Activated B cell treated with CpG ODN at 0.5 μM for 24 hours (primary cell): ENCODE measurements at regions not wholly inside any gene's neighbourhood (a gene's known extent, or its start where the extent isn't known, plus 50 kb on each side); places are given as distances from the start of the nearest gene placed in this dataset.

ENCODE experiments used
- ATAC-seq: fragments of 200-7000 bp; cut with Tn5 transposase; one replicate; pipeline ENCODE4 v1.10.0; 2021; ENCODE audit warnings: low read depth, mild to moderate bottlenecking, moderate library complexity
- CTCF ChIA-PET: fragments of 350-600 bp; sonication (Branson Sonifier 250); formaldehyde crosslinking; loops from one replicate; lab custom pipeline; 2021; ENCODE audit warnings: antibody characterized with exemption; lab: Charles Lee
- POLR2A ChIA-PET: fragments of 350-600 bp; sonication (Branson Sonifier 250); formaldehyde crosslinking; loops from one replicate; lab custom pipeline; 2021; ENCODE audit warnings: antibody characterized with exemption; lab: Charles Lee
- DNase-seq: peaks from one replicate; pipeline ENCODE4 v3.0.0; 2022
- H3K27ac Mint-ChIP-seq: one replicate; pipeline ENCODE4 v1.8.0; 2020; ENCODE audit warnings: mixed read lengths
- H3K27me3 Mint-ChIP-seq: one replicate; pipeline ENCODE4 v1.8.0; 2021; ENCODE audit warnings: mixed read lengths
- H3K36me3 Mint-ChIP-seq: one replicate; pipeline ENCODE4 v1.8.0; 2021; ENCODE audit warnings: low read depth, mixed read lengths
- H3K4me1 Mint-ChIP-seq: one replicate; pipeline ENCODE4 v1.8.0; 2021; ENCODE audit warnings: mixed read lengths
- H3K4me3 Mint-ChIP-seq: one replicate; pipeline ENCODE4 v1.8.0; 2020; ENCODE audit warnings: mild to moderate bottlenecking, mixed read lengths
- H3K9me3 Mint-ChIP-seq: one replicate; pipeline ENCODE4 v1.8.0; 2020; ENCODE audit warnings: mixed read lengths
- intact Hi-C: fragments of 100-400 bp; cut with micrococcal nuclease; formaldehyde crosslinking; loops from one replicate; pipeline ENCODE4 v1.15.1; 2024
- TF ChIP-seq, protein P1 (sequence below): fragments of 200-600 bp; IDR thresholded peaks from one replicate; pipeline ENCODE4 v1.8.0; 2022; ENCODE audit warnings: antibody characterized with exemption, mild to moderate bottlenecking

DNA sequence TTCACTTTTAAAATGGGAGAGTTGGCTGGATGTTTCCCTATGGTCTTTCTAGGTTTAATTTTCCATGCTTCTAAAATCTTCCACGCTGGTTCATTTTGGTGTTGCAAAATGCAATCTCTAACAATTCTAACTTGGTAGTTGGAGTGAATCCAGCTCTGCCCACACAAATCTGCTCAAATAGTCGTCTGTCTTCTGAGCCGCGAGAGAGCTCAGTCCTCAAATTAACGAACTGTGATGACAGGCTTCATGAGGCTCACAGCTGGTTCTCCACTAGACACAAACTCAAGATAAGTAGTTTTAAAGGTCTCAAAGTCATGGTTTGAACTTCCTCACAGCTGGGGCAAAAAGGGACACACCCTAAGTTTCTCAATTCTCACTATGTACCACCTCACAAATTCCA is 178.6 kb upstream of the LYSMD4 start:
- Mint-ChIP-seq H3K27me3 (peaks cover 3% of the 10 kb centered on the region), H3K9me3 (no peaks in the 10 kb centered on the region), H3K4me3 (no peak overlapping the region), H3K4me1 (peaks cover 5% of the 10 kb centered on the region), H3K36me3 (no peaks in the 10 kb centered on the region), H3K27ac (no peak overlapping the region)
- ChIA-PET POLR2A (no interaction called here), CTCF (no interaction called here)
- TF ChIP-seq, protein P1, sequence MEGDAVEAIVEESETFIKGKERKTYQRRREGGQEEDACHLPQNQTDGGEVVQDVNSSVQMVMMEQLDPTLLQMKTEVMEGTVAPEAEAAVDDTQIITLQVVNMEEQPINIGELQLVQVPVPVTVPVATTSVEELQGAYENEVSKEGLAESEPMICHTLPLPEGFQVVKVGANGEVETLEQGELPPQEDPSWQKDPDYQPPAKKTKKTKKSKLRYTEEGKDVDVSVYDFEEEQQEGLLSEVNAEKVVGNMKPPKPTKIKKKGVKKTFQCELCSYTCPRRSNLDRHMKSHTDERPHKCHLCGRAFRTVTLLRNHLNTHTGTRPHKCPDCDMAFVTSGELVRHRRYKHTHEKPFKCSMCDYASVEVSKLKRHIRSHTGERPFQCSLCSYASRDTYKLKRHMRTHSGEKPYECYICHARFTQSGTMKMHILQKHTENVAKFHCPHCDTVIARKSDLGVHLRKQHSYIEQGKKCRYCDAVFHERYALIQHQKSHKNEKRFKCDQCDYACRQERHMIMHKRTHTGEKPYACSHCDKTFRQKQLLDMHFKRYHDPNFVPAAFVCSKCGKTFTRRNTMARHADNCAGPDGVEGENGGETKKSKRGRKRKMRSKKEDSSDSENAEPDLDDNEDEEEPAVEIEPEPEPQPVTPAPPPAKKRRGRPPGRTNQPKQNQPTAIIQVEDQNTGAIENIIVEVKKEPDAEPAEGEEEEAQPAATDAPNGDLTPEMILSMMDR = no peak
- intact Hi-C loops = no loop called here
- ATAC-seq (no peak), DNase-seq (no peak)

DNA sequence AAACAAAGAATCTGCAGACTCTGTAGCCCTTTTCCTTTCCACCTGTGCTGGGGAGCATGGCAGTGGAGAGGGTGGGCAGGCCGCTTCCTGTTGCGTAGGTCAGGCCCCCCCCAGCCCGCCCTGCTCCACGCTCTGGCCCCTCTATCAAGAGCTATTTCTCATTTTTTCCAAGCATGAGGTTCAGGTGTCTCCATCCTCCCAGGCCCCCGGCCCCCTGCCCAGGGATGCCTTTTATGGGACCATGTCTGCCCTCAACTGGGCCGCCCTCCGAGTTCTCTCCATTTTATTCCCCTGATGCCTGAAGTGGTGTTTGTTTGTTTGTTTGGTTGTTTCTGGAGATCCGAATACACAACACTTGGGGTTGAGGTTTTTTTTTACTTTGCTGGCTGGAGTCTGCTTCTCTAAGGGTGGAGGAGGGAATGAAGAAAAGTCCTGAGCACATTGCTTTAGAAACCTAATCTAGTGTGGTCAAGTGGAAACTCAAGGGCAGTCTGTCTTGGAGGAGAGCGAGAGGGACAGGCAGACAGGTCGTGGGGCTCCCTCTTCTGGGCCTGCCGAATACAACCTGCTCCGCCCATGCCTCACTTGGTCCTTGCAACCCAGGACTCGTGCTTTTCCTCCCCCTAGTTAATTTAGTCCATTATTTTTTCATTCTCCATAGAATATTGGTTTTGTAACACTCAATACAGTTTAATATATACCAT is 176.5 kb upstream of the LYSMD4 start:
- Mint-ChIP-seq H3K4me3 (no peak overlapping the region), H3K36me3 (no peaks in the 10 kb centered on the region), H3K27ac (no peak overlapping the region), H3K27me3 (peaks cover 3% of the 10 kb centered on the region), H3K4me1 (peaks cover 5% of the 10 kb centered on the region), H3K9me3 (no peaks in the 10 kb centered on the region)
- TF ChIP-seq, protein P1 = no peak
- intact Hi-C loops = no loop called here
- ChIA-PET POLR2A (no interaction called here), CTCF (no interaction called here)
- DNase-seq (no peak), ATAC-seq (no peak)

DNA sequence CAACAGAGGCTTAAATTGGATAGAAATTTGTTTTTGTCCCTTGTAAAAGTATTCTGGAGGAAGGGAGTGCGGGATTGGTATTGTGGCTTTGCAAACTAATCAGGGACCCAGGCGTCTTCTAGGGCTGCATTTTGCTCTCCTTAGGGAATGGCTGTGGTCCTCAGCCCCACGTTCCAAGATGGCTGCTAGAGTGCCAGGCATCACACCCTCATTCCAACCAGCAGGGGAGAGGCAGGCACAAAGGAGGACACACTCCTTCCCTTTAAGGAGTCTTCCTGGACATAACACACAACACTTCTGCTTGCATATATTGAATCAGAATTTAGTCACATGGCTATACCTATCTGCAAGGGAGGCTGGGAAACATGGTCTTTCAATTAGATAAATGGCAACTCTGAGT is 174.5 kb upstream of the LYSMD4 start:
- intact Hi-C loops = no loop called here
- Mint-ChIP-seq H3K27me3 (no peaks in the 10 kb centered on the region), H3K36me3 (no peaks in the 10 kb centered on the region), H3K27ac (no peak overlapping the region), H3K4me1 (peaks cover 5% of the 10 kb centered on the region), H3K4me3 (no peak overlapping the region), H3K9me3 (no peaks in the 10 kb centered on the region)
- DNase-seq (no peak), ATAC-seq (no peak)
- CTCF ChIA-PET = no interaction called here
- TF ChIP-seq, protein P1 = no peak
- POLR2A ChIA-PET = no interaction called here

DNA sequence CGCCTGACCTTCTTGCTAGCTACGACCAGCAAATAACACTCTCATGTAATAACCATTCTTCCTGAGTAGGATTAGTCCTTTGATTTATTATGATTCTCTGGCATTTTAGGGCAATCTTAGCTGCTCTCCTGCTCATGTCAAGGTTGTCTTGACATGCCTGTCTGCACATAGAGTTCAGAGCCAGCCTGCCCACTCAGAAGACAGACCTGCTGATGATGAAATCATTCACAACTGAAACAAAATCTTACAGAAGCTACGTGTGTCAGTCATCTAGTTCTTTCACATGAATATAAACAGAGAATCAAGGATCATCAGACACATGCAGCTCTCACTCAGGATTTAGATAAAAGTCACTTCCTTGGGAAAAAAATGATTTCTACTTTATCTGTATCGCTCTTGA is 173.6 kb upstream of the LYSMD4 start:
- peaks cover under 1% of the 10 kb centered on the region for H3K4me1 Mint-ChIP-seq
- no peaks in the 10 kb centered on the region for H3K36me3 Mint-ChIP-seq
- intact Hi-C loops = no loop called here
- ATAC-seq (no peak), DNase-seq (no peak)
- H3K9me3 Mint-ChIP-seq = no peaks in the 10 kb centered on the region
- H3K27ac Mint-ChIP-seq = no peak overlapping the region
- H3K27me3 Mint-ChIP-seq = peaks cover 2% of the 10 kb centered on the region
- H3K4me3 Mint-ChIP-seq = no peak overlapping the region
- TF ChIP-seq, protein P1 = no peak
- CTCF ChIA-PET = no interaction called here
- POLR2A ChIA-PET = no interaction called here

DNA sequence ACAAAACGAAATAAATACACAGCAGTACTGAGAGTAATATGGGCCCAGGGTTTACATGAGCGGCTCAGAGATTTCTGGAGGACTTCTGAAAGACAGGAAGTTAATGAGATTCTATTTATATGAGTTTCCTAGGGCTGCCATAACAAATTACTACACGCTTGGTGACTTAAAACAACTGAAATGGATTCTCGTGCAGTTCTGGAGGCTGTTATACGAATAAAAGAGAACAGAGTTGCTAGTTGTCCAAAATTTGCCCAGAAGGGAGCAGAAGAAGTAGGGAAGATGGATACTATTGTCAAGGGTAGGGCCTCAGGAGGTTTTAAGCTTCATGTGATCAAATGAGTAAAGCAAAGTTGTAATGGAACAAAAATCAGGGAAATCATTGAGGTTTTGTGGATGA is 173.1 kb upstream of the LYSMD4 start:
- no peaks in the 10 kb centered on the region for H3K9me3 Mint-ChIP-seq
- DNase-seq (no peak), ATAC-seq (no peak)
- H3K27me3 Mint-ChIP-seq = peaks cover 2% of the 10 kb centered on the region
- ChIA-PET CTCF (no interaction called here), POLR2A (no interaction called here)
- no peaks in the 10 kb centered on the region for H3K36me3 Mint-ChIP-seq
- TF ChIP-seq, protein P1 = no peak
- no peaks in the 10 kb centered on the region for H3K4me1 Mint-ChIP-seq
- H3K4me3 Mint-ChIP-seq = no peak overlapping the region
- no peak overlapping the region for H3K27ac Mint-ChIP-seq
- intact Hi-C loops = no loop called here
